Loucy (cell line): ENCODE measurements at regions not wholly inside any gene's neighbourhood (a gene's known extent, or its start where the extent isn't known, plus 50 kb on each side); places are given as distances from the start of the nearest gene placed in this dataset.

ENCODE experiments used
- EZH2phosphoT487 ChIP-seq: fragments of 200-600 bp; IDR thresholded peaks from 2 replicates; pipeline ENCODE4 v1.6.1; 2018; ENCODE audit warnings: antibody characterized with exemption, mild to moderate bottlenecking, moderate library complexity, borderline replicate concordance
- TF ChIP-seq, protein P1 (sequence below): fragments of 200-600 bp; sonication (generic); conservative IDR thresholded peaks from 2 replicates; pipeline ENCODE4 v1.5.1; 2014; ENCODE audit warnings: mild to moderate bottlenecking, antibody characterized with exemption, low read length

DNA sequence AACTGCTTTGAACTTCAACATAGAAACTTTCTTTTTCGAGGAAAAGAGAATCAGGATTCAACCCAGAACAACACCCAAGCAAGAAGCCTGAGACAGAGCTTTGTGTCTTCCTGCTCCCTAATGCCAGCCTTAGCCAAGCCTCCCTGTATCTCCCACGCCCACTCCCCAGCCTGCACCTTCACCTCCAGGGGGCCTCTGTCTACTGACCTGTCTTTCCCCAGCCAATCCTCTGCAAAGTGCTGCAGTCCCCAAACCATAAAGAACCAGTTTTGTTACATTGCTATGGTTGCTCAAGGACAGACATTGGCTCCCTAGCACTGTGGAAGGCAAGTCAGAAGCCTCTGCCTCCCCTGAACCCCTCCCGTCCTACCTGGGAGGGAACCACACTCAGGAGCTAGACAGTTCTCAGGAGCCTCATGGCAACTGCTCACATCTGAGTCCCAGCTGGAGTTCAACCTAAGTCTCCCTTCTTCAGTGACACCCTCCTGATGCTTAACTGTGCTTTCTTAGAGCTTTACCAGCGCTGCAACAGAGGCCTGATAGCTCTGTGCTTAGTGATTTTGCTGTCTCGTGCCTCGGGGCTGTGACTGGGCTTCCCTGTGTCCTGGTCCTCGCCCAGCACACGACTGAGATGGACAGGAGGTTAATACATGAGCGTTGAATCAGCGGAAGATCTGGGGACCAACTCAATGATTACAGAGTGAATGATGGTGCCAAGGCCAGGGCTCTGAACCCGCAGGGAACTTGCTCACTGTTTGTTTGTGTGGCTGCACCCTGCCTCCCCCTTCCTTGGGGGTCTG, 101.5 kb upstream of the DUSP22 start:
- TF ChIP-seq, protein P1, sequence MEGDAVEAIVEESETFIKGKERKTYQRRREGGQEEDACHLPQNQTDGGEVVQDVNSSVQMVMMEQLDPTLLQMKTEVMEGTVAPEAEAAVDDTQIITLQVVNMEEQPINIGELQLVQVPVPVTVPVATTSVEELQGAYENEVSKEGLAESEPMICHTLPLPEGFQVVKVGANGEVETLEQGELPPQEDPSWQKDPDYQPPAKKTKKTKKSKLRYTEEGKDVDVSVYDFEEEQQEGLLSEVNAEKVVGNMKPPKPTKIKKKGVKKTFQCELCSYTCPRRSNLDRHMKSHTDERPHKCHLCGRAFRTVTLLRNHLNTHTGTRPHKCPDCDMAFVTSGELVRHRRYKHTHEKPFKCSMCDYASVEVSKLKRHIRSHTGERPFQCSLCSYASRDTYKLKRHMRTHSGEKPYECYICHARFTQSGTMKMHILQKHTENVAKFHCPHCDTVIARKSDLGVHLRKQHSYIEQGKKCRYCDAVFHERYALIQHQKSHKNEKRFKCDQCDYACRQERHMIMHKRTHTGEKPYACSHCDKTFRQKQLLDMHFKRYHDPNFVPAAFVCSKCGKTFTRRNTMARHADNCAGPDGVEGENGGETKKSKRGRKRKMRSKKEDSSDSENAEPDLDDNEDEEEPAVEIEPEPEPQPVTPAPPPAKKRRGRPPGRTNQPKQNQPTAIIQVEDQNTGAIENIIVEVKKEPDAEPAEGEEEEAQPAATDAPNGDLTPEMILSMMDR: peak; percentile 71
- TF ChIP-seq EZH2phosphoT487: no peak
